Thoracic aorta (tissue), 2 donors: ENCODE measurements at regions not wholly inside any gene's neighbourhood (a gene's known extent, or its start where the extent isn't known, plus 50 kb on each side); places are given as distances from the start of the nearest gene placed in this dataset.

ENCODE experiments used
- ATAC-seq: fragments of 150-250 bp; one replicate; pipeline ENCODE4 v1.8.0; 2017; ENCODE audit warnings: low read depth; ENCODE audit not compliant: insufficient number of reproducible peaks, low FRiP score
- DNase-seq: peaks from one replicate; pipeline ENCODE4 v3.0.0-alpha.2; 2020; ENCODE audit warnings: low spot score
- H3K27ac ChIP-seq, 2 donors: fragments of 200-600 bp; sonication (generic); 1 replicate in 1 of 2; 2 replicates in 1 of 2; pipeline ENCODE4 v1.5.1; 2016; ENCODE audit warnings: mild to moderate bottlenecking in 2 of 2, moderate library complexity in 2 of 2
- H3K27me3 ChIP-seq: fragments of 200-600 bp; sonication (generic); replicated peaks from 2 replicates; pipeline ENCODE4 v1.6.0; 2016; ENCODE audit warnings: mild to moderate bottlenecking; ENCODE audit not compliant: insufficient read depth
- H3K36me3 ChIP-seq: fragments of 200-600 bp; sonication (generic); one replicate; pipeline ENCODE4 v1.5.1; 2016
- H3K4me1 ChIP-seq, 2 donors: fragments of 200-600 bp; sonication (generic); 1 replicate in 1 of 2; 2 replicates in 1 of 2; pipeline versions ENCODE4 v1.5.1 to v1.6.0; 2016; ENCODE audit warnings: low read depth in 2 of 2, mild to moderate bottlenecking in 1 of 2; ENCODE audit not compliant: control insufficient read depth in 1 of 2
- H3K4me3 ChIP-seq: fragments of 200-600 bp; sonication (generic); 2 replicates; pipeline ENCODE4 v1.5.1; 2016; ENCODE audit warnings: mild to moderate bottlenecking
- H3K9me3 ChIP-seq: fragments of 200-600 bp; sonication (generic); 2 replicates; pipeline ENCODE4 v1.5.1; 2016
- TF ChIP-seq, protein P1 (sequence below): fragments of 200-600 bp; sonication (generic); IDR thresholded peaks from one replicate; pipeline ENCODE4 v1.5.1; 2019; ENCODE audit warnings: antibody characterized with exemption

DNA sequence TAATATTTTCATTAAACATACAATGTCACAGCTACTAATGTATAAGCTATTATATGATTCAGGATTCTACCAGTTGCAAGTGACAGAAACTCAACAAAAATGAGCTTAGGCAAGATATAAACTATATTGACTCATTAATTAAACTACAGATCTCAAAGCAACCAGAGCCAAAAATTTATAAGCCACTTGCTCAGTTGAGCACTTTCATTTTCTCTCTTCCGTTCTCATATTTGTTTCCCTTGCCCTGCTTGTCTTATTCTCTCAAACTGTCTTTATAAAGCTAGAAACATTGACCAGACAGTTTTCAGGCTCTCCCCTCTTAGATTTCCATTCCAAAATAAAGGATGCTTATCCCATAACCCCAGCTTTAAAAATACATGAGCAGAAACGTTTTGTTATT, 60.2 kb upstream of the DGKB start:
- TF ChIP-seq, protein P1, sequence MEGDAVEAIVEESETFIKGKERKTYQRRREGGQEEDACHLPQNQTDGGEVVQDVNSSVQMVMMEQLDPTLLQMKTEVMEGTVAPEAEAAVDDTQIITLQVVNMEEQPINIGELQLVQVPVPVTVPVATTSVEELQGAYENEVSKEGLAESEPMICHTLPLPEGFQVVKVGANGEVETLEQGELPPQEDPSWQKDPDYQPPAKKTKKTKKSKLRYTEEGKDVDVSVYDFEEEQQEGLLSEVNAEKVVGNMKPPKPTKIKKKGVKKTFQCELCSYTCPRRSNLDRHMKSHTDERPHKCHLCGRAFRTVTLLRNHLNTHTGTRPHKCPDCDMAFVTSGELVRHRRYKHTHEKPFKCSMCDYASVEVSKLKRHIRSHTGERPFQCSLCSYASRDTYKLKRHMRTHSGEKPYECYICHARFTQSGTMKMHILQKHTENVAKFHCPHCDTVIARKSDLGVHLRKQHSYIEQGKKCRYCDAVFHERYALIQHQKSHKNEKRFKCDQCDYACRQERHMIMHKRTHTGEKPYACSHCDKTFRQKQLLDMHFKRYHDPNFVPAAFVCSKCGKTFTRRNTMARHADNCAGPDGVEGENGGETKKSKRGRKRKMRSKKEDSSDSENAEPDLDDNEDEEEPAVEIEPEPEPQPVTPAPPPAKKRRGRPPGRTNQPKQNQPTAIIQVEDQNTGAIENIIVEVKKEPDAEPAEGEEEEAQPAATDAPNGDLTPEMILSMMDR: no peak
- no peaks in the 10 kb centered on the region for H3K36me3 ChIP-seq
- no peak for ATAC-seq
- H3K27ac ChIP-seq: no peak overlapping the region
- H3K4me3 ChIP-seq: no peak overlapping the region
- H3K4me1 ChIP-seq: no peaks in the 10 kb centered on the region
- H3K9me3 ChIP-seq: no peaks in the 10 kb centered on the region
- no peak for DNase-seq
- no peaks in the 10 kb centered on the region for H3K27me3 ChIP-seq

DNA sequence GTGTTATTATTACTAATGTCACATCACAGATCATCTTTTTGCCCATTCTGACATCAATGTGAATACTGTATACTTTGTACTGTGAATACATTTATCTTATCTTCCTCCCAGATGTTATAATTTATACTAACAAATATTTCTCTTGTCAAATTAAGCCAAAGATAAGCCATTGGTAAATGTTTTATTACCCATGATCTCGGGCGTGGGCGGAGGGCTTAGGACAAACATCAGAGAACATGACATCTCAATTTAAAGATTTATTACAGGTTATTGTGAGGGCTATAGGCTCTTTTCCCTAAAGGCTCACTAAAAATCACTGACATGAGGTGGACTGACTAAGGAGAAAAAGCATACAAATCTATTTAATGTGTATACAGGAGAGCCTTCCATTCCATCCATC, 58.2 kb upstream of the DGKB start:
- TF ChIP-seq, protein P1: no peak

DNA sequence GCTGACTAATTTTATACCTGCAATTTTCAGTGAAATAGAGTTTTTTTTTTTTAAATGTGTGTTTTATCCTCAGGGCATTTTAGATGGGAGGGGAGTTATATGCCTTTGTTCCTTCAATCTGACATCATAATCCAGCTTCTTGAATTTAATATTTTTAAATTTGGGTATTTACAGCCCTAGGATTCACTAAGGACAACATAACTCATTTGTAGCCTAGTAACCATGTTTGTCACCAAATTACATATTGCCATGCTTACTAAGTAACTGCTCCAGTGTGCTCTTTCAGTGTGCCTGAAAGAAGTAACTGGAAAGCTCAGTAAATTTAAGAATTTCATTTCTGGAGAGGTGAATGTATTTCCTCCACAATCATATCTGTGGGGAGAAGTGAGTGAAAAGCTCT, 56.8 kb upstream of the DGKB start:
- TF ChIP-seq, protein P1: no peak
- DNase-seq (no peak), ATAC-seq (no peak)
- no peaks in the 10 kb centered on the region for H3K27me3 ChIP-seq
- no peaks in the 10 kb centered on the region for H3K9me3 ChIP-seq
- H3K36me3 ChIP-seq: no peaks in the 10 kb centered on the region
- no peak overlapping the region for H3K4me3 ChIP-seq
- no peak overlapping the region for H3K27ac ChIP-seq
- H3K4me1 ChIP-seq: no peaks in the 10 kb centered on the region

More for the DNA sequence above, 58.2 kb upstream of the DGKB start:
- no peaks in the 10 kb centered on the region for H3K36me3 ChIP-seq
- no peak for ATAC-seq
- H3K27me3 ChIP-seq: no peaks in the 10 kb centered on the region
- no peak overlapping the region for H3K4me3 ChIP-seq
- H3K27ac ChIP-seq: no peak overlapping the region
- no peak for DNase-seq
- H3K9me3 ChIP-seq: no peaks in the 10 kb centered on the region
- H3K4me1 ChIP-seq: no peaks in the 10 kb centered on the region

DNA sequence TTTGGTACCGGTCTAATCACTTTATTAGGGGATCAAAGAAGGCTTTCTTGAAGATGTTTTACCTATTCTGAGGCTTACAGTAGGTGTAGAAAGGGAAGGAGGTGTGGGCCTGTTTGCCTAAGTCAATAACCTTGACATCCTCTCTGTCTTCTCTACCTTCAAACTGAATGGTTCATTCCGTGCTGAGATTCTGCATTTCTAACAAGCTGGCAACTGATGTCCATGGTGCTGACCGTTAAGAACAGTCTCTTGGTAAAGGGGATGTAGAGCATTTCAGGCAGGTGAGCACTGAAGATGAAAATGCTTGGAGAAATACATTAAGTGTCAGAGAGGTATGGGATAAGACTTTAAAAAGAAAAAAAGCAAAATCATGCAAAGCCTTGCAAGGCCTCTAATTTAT, 51.5 kb upstream of the DGKB start:
- ATAC-seq (no peak), DNase-seq (no peak)
- H3K9me3 ChIP-seq: no peaks in the 10 kb centered on the region
- no peak overlapping the region for H3K27ac ChIP-seq
- TF ChIP-seq, protein P1: no peak
- no peaks in the 10 kb centered on the region for H3K27me3 ChIP-seq
- H3K36me3 ChIP-seq: no peaks in the 10 kb centered on the region
- H3K4me1 ChIP-seq: no peaks in the 10 kb centered on the region
- no peak overlapping the region for H3K4me3 ChIP-seq
